ENCODE measurements at regions not wholly inside any gene's neighbourhood (a gene's known extent, or its start where the extent isn't known, plus 50 kb on each side); places are given as distances from the start of the nearest gene placed in this dataset.

- Histone ChIP-seq H2BK120ac (ENCODE audit: low read depth, low read length, poor library complexity, severe bottlenecking) (no peak overlapping the region), H3K79me1 (ENCODE audit: insufficient read depth, low read depth, low read length, poor library complexity, severe bottlenecking) (no peaks in the 10 kb centered on the region), H3K56ac (ENCODE audit: insufficient read length, low read depth, low read length) (no peak overlapping the region), H3K23ac (ENCODE audit: insufficient read length, low read depth, low read length) (no peak overlapping the region), H2BK5ac (ENCODE audit: insufficient read length, low read length) (no peak overlapping the region), H2BK15ac (ENCODE audit: low read depth, low read length) (no peak overlapping the region), H3K4me2 (ENCODE audit: insufficient read depth, insufficient read length, low read length) (no peak overlapping the region), H3K4me1 (ENCODE audit: insufficient read depth, low read length) (no peaks in the 10 kb centered on the region), H3K9ac (ENCODE audit: extremely low read depth, insufficient read length, low read length) (no peak overlapping the region), H3K27me3 (ENCODE audit: insufficient read depth, low read length) (no peaks in the 10 kb centered on the region), H3K23me2 (ENCODE audit: insufficient read length, low read depth, low read length, poor library complexity, severe bottlenecking) (no peaks in the 10 kb centered on the region), H3K79me2 (ENCODE audit: insufficient read depth, low read length) (no peaks in the 10 kb centered on the region), H3K4ac (ENCODE audit: low read depth, low read length) (no peak overlapping the region), H2AK5ac (ENCODE audit: insufficient read length, low read length) (no peak overlapping the region), H4K91ac (ENCODE audit: insufficient read length, low read depth, low read length) (no peak overlapping the region), H4K8ac (replicated peaks; ENCODE audit: insufficient read length, low read depth, low read length) (no peak overlapping the region), H3K9me3 (ENCODE audit: control insufficient read depth, low read depth, low read length) (no peaks in the 10 kb centered on the region), H3T11ph (ENCODE audit: low read length) (no peak overlapping the region), H3K14ac (ENCODE audit: insufficient read depth, low read length) (no peak overlapping the region), H2AFZ (ENCODE audit: low read length) (no peak overlapping the region), H2BK12ac (ENCODE audit: insufficient read length, low read depth, low read length) (no peak overlapping the region), H3K27ac (ENCODE audit: insufficient read length, low read depth, low read length) (no peak overlapping the region), H3K18ac (ENCODE audit: insufficient read length, low read depth, low read length) (no peak overlapping the region), H2BK20ac (ENCODE audit: low read depth, low read length, poor library complexity, severe bottlenecking) (no peak overlapping the region), H4K5ac (ENCODE audit: insufficient read length, low read depth, low read length) (no peak overlapping the region), H4K20me1 (ENCODE audit: control insufficient read depth, insufficient read depth, insufficient read length) (no peaks in the 10 kb centered on the region)
- no peaks in the 10 kb centered on the region; the same call in 1 of the 2 replicates for H3K27me3 Mint-ChIP-seq (ENCODE audit: low read depth)
- H3K9me3 Mint-ChIP-seq: no peaks in the 10 kb centered on the region
- TF ChIP-seq CTCF (conservative IDR thresholded peaks at IDR 0.05): no peak
- H3K27ac Mint-ChIP-seq: no peak overlapping the region
- H3K4me3 Mint-ChIP-seq: no peak overlapping the region
- H3K4me1 Mint-ChIP-seq: no peaks in the 10 kb centered on the region
- H3K36me3 Mint-ChIP-seq (ENCODE audit: insufficient read depth in 1 of 3, low read depth in 3 of 3): no peaks in the 10 kb centered on the region
- DNase-seq: no peak
- no CpG with 5 or more reads among the region's 1 CpG for WGBS (ENCODE audit: extremely low coverage, insufficient read length, low lambda C conversion rate)
These were observed 169.3 kb upstream of the TENM4 start for GRCh38 chr11:79610139-79610538.

All from H9 (cell line).